Endothelial cell (in vitro differentiated cells): ENCODE measurements at regions not wholly inside any gene's neighbourhood (a gene's known extent, or its start where the extent isn't known, plus 50 kb on each side); places are given as distances from the start of the nearest gene placed in this dataset.

Source experiments
- DNase-seq: peaks from one replicate; pipeline ENCODE4 v3.0.0; 2021; ENCODE audit warnings: low spot score
- H3K27ac Mint-ChIP-seq: one replicate; pipeline ENCODE4 v1.8.0; 2021; ENCODE audit warnings: mixed read lengths, inconsistent platforms; ENCODE audit not compliant: unreplicated experiment
- H3K27me3 Mint-ChIP-seq: one replicate; pipeline ENCODE4 v1.8.0; 2021; ENCODE audit warnings: mild to moderate bottlenecking, moderate library complexity, mixed read lengths, inconsistent platforms; ENCODE audit not compliant: unreplicated experiment
- H3K36me3 Mint-ChIP-seq: one replicate; pipeline ENCODE4 v1.8.0; 2021; ENCODE audit warnings: mild to moderate bottlenecking, low read depth, mixed read lengths, inconsistent platforms; ENCODE audit not compliant: unreplicated experiment
- H3K4me1 Mint-ChIP-seq: one replicate; pipeline ENCODE4 v1.8.0; 2021; ENCODE audit warnings: mild to moderate bottlenecking, mixed read lengths, inconsistent platforms; ENCODE audit not compliant: unreplicated experiment
- H3K4me3 Mint-ChIP-seq: one replicate; pipeline ENCODE4 v1.8.0; 2021; ENCODE audit warnings: mild to moderate bottlenecking, mixed read lengths, inconsistent platforms; ENCODE audit not compliant: unreplicated experiment
- H3K9me3 Mint-ChIP-seq: one replicate; pipeline ENCODE4 v1.8.0; 2021; ENCODE audit warnings: mixed read lengths, inconsistent platforms; ENCODE audit not compliant: unreplicated experiment
- TF ChIP-seq, protein P1 (sequence below): fragments of 200-600 bp; sonication (generic); IDR thresholded peaks from one replicate; pipeline ENCODE4 v1.5.0; 2021; ENCODE audit warnings: antibody characterized with exemption; ENCODE audit not compliant: unreplicated experiment

DNA sequence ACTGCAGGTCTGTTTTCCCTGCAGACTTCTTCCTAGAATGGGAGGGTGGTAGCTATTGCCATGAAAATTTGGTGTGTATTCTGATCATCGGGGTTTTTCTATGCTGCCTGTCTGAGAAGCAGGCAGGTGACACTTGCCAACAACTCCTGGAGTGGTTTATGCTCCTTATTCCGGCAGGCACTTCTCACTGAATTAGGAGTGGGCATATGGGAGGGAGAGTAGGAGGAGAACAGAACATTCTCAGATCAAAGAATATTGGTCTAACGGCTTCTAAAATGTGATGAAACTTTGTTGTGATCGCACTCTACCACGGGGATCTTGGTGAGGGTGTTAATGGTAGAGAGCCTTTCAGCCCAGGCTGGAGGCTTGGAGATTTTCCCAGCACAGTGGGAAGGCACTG is 480.8 kb downstream of the PLCL1 start:
- peaks cover 1% of the 10 kb centered on the region for H3K27me3 Mint-ChIP-seq
- H3K9me3 Mint-ChIP-seq = no peaks in the 10 kb centered on the region
- no peak overlapping the region for H3K27ac Mint-ChIP-seq
- DNase-seq = no peak
- H3K4me1 Mint-ChIP-seq = no peaks in the 10 kb centered on the region
- TF ChIP-seq, protein P1, sequence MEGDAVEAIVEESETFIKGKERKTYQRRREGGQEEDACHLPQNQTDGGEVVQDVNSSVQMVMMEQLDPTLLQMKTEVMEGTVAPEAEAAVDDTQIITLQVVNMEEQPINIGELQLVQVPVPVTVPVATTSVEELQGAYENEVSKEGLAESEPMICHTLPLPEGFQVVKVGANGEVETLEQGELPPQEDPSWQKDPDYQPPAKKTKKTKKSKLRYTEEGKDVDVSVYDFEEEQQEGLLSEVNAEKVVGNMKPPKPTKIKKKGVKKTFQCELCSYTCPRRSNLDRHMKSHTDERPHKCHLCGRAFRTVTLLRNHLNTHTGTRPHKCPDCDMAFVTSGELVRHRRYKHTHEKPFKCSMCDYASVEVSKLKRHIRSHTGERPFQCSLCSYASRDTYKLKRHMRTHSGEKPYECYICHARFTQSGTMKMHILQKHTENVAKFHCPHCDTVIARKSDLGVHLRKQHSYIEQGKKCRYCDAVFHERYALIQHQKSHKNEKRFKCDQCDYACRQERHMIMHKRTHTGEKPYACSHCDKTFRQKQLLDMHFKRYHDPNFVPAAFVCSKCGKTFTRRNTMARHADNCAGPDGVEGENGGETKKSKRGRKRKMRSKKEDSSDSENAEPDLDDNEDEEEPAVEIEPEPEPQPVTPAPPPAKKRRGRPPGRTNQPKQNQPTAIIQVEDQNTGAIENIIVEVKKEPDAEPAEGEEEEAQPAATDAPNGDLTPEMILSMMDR = no peak
- H3K36me3 Mint-ChIP-seq = no peaks in the 10 kb centered on the region
- no peak overlapping the region for H3K4me3 Mint-ChIP-seq

DNA sequence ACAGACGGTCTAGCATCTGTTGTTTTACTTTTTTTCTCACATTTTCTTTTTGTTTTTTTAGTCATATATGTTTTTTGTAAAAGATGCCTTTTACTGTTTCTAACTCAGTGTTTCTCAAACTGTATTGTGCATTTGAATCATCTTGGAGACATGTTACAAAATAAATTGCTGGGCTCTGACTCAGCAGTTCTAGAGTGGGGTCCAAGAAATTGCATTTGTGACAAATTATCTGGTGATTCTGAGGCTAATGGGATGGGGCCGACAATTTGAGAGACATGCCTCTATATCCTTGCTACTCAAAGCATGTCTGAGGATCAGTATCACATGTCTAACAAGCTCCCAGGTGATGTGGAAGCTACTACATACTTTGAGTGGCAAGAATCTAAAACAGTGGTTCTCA is 478.8 kb downstream of the PLCL1 start:
- TF ChIP-seq, protein P1 = no peak
- Mint-ChIP-seq H3K4me3 (no peak overlapping the region), H3K9me3 (no peaks in the 10 kb centered on the region), H3K36me3 (no peaks in the 10 kb centered on the region), H3K27ac (no peak overlapping the region), H3K4me1 (no peaks in the 10 kb centered on the region), H3K27me3 (peaks cover 1% of the 10 kb centered on the region)
- DNase-seq = no peak

DNA sequence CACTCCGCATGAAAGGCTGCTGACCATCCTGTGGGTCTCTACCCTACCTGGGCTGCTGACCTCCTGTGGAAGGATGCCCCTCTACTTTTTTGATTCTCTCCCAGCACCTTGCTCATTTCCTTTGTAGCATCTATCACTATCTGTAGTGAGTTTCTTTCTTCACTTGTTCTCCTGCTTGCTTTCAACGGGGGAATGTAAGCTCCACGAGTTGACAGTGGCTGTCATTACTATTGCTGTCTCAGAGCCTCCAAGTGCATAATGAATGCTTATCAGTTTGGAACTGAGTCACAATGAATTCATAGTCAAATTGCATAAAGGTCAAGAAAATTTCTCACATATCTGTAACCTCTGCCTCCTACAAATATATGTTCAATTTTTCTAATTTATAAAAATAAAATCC is 477.7 kb downstream of the PLCL1 start:
- Mint-ChIP-seq H3K27ac (no peak overlapping the region), H3K36me3 (no peaks in the 10 kb centered on the region), H3K27me3 (peaks cover 1% of the 10 kb centered on the region), H3K4me1 (no peaks in the 10 kb centered on the region), H3K9me3 (no peaks in the 10 kb centered on the region), H3K4me3 (no peak overlapping the region)
- TF ChIP-seq, protein P1 = no peak
- no peak for DNase-seq

DNA sequence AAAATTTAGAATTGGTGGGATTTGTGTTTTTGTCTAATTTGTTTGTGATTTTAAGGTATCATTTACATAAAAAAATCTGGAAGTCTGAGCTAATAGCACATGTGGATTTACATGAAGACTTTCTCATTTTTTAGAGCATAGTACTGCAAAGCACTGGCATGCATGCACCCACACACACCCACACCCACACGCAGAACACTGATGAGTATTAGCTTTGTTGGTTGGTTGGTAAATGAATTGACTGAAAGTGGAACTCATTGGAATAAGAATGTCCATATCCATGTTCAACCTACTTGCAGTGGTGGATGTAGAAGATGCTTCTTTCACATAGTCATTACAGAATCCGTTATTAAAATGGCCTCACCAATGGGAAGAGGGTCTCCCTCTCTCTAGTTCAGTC is 475.8 kb downstream of the PLCL1 start:
- DNase-seq = no peak
- Mint-ChIP-seq H3K4me1 (no peaks in the 10 kb centered on the region), H3K9me3 (no peaks in the 10 kb centered on the region), H3K4me3 (no peak overlapping the region), H3K27ac (no peak overlapping the region), H3K36me3 (no peaks in the 10 kb centered on the region), H3K27me3 (peaks cover 1% of the 10 kb centered on the region)
- TF ChIP-seq, protein P1 = no peak

DNA sequence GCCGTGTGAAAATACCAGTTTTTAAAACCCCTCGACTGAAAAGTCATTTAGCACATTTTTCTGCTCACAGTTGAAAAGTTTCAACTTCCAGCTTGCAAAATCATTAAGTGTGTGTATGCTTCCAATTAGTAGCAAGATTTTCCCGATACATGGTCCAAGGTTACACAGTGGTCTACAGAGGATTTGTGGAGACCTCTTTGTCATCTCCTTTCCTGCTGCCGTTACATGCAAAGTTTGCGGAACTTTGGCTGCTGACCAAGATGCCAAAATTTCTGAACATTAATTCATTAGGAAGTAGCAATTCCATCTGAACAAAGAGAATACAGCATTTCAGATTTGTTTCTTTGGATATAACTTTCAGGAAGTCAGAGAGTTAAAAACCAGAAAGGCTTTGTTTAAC is 474.6 kb downstream of the PLCL1 start:
- peaks cover 1% of the 10 kb centered on the region for H3K27me3 Mint-ChIP-seq
- TF ChIP-seq, protein P1 = no peak
- H3K4me1 Mint-ChIP-seq = no peaks in the 10 kb centered on the region
- DNase-seq = no peak
- no peak overlapping the region for H3K4me3 Mint-ChIP-seq
- no peaks in the 10 kb centered on the region for H3K9me3 Mint-ChIP-seq
- H3K27ac Mint-ChIP-seq = no peak overlapping the region
- H3K36me3 Mint-ChIP-seq = no peaks in the 10 kb centered on the region
